HEK293 (cell line): ENCODE measurements at regions not wholly inside any gene's neighbourhood (a gene's known extent, or its start where the extent isn't known, plus 50 kb on each side); places are given as distances from the start of the nearest gene placed in this dataset.

Experiments
- BCL11A ChIP-seq: fragments of 450-650 bp; formaldehyde crosslinking; IDR thresholded peaks from 2 replicates; pipeline ENCODE4 v1.5.1; 2016; ENCODE audit warnings: low read depth, missing biosample characterization, missing genetic modification characterization
- CTCF ChIP-seq: fragments of 450-650 bp; formaldehyde crosslinking; IDR thresholded peaks from 2 replicates; pipeline ENCODE4 v1.5.1; 2016; ENCODE audit warnings: missing biosample characterization, missing genetic modification characterization
- GLI2 ChIP-seq: fragments of 450-650 bp; formaldehyde crosslinking; IDR thresholded peaks from 2 replicates; pipeline ENCODE4; 2017; ENCODE audit warnings: missing biosample characterization, missing genetic modification characterization, low read depth, borderline replicate concordance
- REPIN1 ChIP-seq: fragments of 450-650 bp; formaldehyde crosslinking; IDR thresholded peaks from 2 replicates; pipeline ENCODE4 v1.5.1; 2017; ENCODE audit warnings: missing biosample characterization, missing genetic modification characterization, low read depth
- ZBTB11 ChIP-seq: fragments of 450-650 bp; formaldehyde crosslinking; conservative IDR thresholded peaks from 2 replicates; pipeline ENCODE4 v1.5.1; 2016; ENCODE audit warnings: low read depth, missing biosample characterization, missing genetic modification characterization
- ZNF121 ChIP-seq: fragments of 450-650 bp; formaldehyde crosslinking; IDR thresholded peaks from 2 replicates; pipeline ENCODE4 v1.5.1; 2016; ENCODE audit warnings: missing biosample characterization, missing genetic modification characterization
- ZNF37A ChIP-seq: fragments of 450-650 bp; IDR thresholded peaks from 2 replicates; pipeline ENCODE4 v1.5.1; 2018; ENCODE audit warnings: missing biosample characterization, missing genetic modification characterization
- ZNF544 ChIP-seq: fragments of 450-650 bp; formaldehyde crosslinking; IDR thresholded peaks from 2 replicates; pipeline ENCODE4 v1.5.0; 2017; ENCODE audit warnings: missing biosample characterization, missing genetic modification characterization
- ZNF549 ChIP-seq: fragments of 450-650 bp; IDR thresholded peaks from 2 replicates; pipeline ENCODE4 v1.5.1; 2018; ENCODE audit warnings: missing biosample characterization, missing genetic modification characterization, mild to moderate bottlenecking, inconsistent platforms, moderate library complexity
- ZNF707 ChIP-seq: fragments of 450-650 bp; formaldehyde crosslinking; IDR thresholded peaks from 2 replicates; pipeline ENCODE4 v1.5.1; 2016; ENCODE audit warnings: missing biosample characterization, missing genetic modification characterization
- ZNF776 ChIP-seq: fragments of 450-650 bp; formaldehyde crosslinking; IDR thresholded peaks from 2 replicates; pipeline ENCODE4 v1.5.0; 2017; ENCODE audit warnings: missing biosample characterization, missing genetic modification characterization, borderline replicate concordance
- ZNF830 ChIP-seq: fragments of 450-650 bp; IDR thresholded peaks from 2 replicates; pipeline ENCODE4 v1.5.0; 2018; ENCODE audit warnings: missing biosample characterization, missing genetic modification characterization, low read depth, mild to moderate bottlenecking, moderate library complexity
- ZSCAN23 ChIP-seq: fragments of 450-650 bp; formaldehyde crosslinking; IDR thresholded peaks from 2 replicates; pipeline ENCODE4 v1.5.1; 2016; ENCODE audit warnings: missing biosample characterization, missing genetic modification characterization
- TF ChIP-seq, protein P1 (sequence below): IDR thresholded peaks from 2 replicates; pipeline ENCODE4 v1.6.1; 2011; ENCODE audit warnings: mild to moderate bottlenecking, low read depth, low read length, borderline replicate concordance

GRCh38 chr11:121773076-121773475, 320.3 kb upstream of the SORL1-AS1 start:
- no peak for TF ChIP-seq ZNF37A (tag by site-specific recombination)
- no peak for TF ChIP-seq ZSCAN23 (tag by site-specific recombination)
- no peak for TF ChIP-seq ZNF121 (tag by site-specific recombination)
- TF ChIP-seq CTCF (tag by site-specific recombination): no peak
- TF ChIP-seq REPIN1 (tag by site-specific recombination): no peak
- TF ChIP-seq ZNF549 (tag by site-specific recombination): no peak
- TF ChIP-seq, protein P1, sequence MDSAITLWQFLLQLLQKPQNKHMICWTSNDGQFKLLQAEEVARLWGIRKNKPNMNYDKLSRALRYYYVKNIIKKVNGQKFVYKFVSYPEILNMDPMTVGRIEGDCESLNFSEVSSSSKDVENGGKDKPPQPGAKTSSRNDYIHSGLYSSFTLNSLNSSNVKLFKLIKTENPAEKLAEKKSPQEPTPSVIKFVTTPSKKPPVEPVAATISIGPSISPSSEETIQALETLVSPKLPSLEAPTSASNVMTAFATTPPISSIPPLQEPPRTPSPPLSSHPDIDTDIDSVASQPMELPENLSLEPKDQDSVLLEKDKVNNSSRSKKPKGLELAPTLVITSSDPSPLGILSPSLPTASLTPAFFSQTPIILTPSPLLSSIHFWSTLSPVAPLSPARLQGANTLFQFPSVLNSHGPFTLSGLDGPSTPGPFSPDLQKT: no peak
- no peak for TF ChIP-seq ZNF830
- no peak for TF ChIP-seq ZNF776 (tag by site-specific recombination)
- no peak for TF ChIP-seq ZBTB11 (tag by site-specific recombination)
- TF ChIP-seq GLI2 (tag by site-specific recombination): no peak
- no peak for TF ChIP-seq ZNF707 (tag by site-specific recombination)
- TF ChIP-seq ZNF544 (tag by site-specific recombination): no peak
- TF ChIP-seq BCL11A (tag by site-specific recombination): no peak
